ENCODE measurements at regions not wholly inside any gene's neighbourhood (a gene's known extent, or its start where the extent isn't known, plus 50 kb on each side); places are given as distances from the start of the nearest gene placed in this dataset.

- DNase-seq, result no peak
- TF ChIP-seq CTCF (IDR thresholded peaks at IDR 0.05; ENCODE audit: unreplicated experiment), result no peak
- Mint-ChIP-seq H3K4me1 (ENCODE audit: low read depth, unreplicated experiment) (no peaks in the 10 kb centered on the region), H3K9me3 (ENCODE audit: low read depth, unreplicated experiment) (peaks cover 18% of the 10 kb centered on the region), H3K27ac (ENCODE audit: unreplicated experiment) (no peak overlapping the region), H3K27me3 (ENCODE audit: unreplicated experiment) (no peaks in the 10 kb centered on the region), H3K36me3 (ENCODE audit: insufficient read depth, unreplicated experiment) (no peaks in the 10 kb centered on the region), H3K4me3 (ENCODE audit: low read depth, unreplicated experiment) (no peak overlapping the region)
- CTCF ChIA-PET, result no interaction called here
- intact Hi-C loops (cut with micrococcal nuclease; ENCODE audit: unreplicated experiment), result no loop called here
- BruUV-seq (replicated peaks), result no TSS peak
These were observed 923.5 kb downstream of the UQCRFS1 start for GRCh38 chr19:28289295-28290063.

GRCh38 chr19:28288572-28289264 is 924.2 kb downstream of the UQCRFS1 start:
- TF ChIP-seq CTCF (IDR thresholded peaks at IDR 0.05; ENCODE audit: unreplicated experiment), result no peak
- intact Hi-C loops (cut with micrococcal nuclease; ENCODE audit: unreplicated experiment), result no loop called here
- DNase-seq, result no peak
- Mint-ChIP-seq H3K27ac (ENCODE audit: unreplicated experiment) (no peak overlapping the region), H3K9me3 (ENCODE audit: low read depth, unreplicated experiment) (peaks cover 18% of the 10 kb centered on the region), H3K4me3 (ENCODE audit: low read depth, unreplicated experiment) (no peak overlapping the region), H3K36me3 (ENCODE audit: insufficient read depth, unreplicated experiment) (no peaks in the 10 kb centered on the region), H3K4me1 (ENCODE audit: low read depth, unreplicated experiment) (no peaks in the 10 kb centered on the region), H3K27me3 (ENCODE audit: unreplicated experiment) (no peaks in the 10 kb centered on the region)
- CTCF ChIA-PET, result no interaction called here
- BruUV-seq (replicated peaks), result no TSS peak

GRCh38 chr19:28285917-28286316 is 927.0 kb downstream of the UQCRFS1 start:
- no TSS peak for BruUV-seq (replicated peaks)
- Mint-ChIP-seq H3K36me3 (ENCODE audit: insufficient read depth, unreplicated experiment) (no peaks in the 10 kb centered on the region), H3K9me3 (ENCODE audit: low read depth, unreplicated experiment) (peaks cover 10% of the 10 kb centered on the region), H3K27ac (ENCODE audit: unreplicated experiment) (no peak overlapping the region), H3K4me3 (ENCODE audit: low read depth, unreplicated experiment) (no peak overlapping the region), H3K4me1 (ENCODE audit: low read depth, unreplicated experiment) (no peaks in the 10 kb centered on the region), H3K27me3 (ENCODE audit: unreplicated experiment) (no peaks in the 10 kb centered on the region)
- intact Hi-C loops (cut with micrococcal nuclease; ENCODE audit: unreplicated experiment), result no loop called here
- DNase-seq, result no peak
- TF ChIP-seq CTCF (IDR thresholded peaks at IDR 0.05; ENCODE audit: unreplicated experiment), result no peak
- CTCF ChIA-PET, result no interaction called here

- H3K27ac Mint-ChIP-seq (ENCODE audit: unreplicated experiment), result no peak overlapping the region
- no peak overlapping the region for H3K4me3 Mint-ChIP-seq (ENCODE audit: low read depth, unreplicated experiment)
- no peak for DNase-seq
- intact Hi-C loops (cut with micrococcal nuclease; ENCODE audit: unreplicated experiment), result no loop called here
- H3K9me3 Mint-ChIP-seq (ENCODE audit: low read depth, unreplicated experiment), result peaks cover 10% of the 10 kb centered on the region
- no TSS peak for BruUV-seq (replicated peaks)
- no peaks in the 10 kb centered on the region for H3K27me3 Mint-ChIP-seq (ENCODE audit: unreplicated experiment)
- CTCF ChIA-PET, result no interaction called here
- TF ChIP-seq CTCF (IDR thresholded peaks at IDR 0.05; ENCODE audit: unreplicated experiment), result no peak
- H3K4me1 Mint-ChIP-seq (ENCODE audit: low read depth, unreplicated experiment), result no peaks in the 10 kb centered on the region
- H3K36me3 Mint-ChIP-seq (ENCODE audit: insufficient read depth, unreplicated experiment), result no peaks in the 10 kb centered on the region
These were observed 927.9 kb downstream of the UQCRFS1 start for GRCh38 chr19:28285078-28285477.

Data from Calu3 (cell line).